ENCODE measurements at regions not wholly inside any gene's neighbourhood (a gene's known extent, or its start where the extent isn't known, plus 50 kb on each side); places are given as distances from the start of the nearest gene placed in this dataset.

DNA sequence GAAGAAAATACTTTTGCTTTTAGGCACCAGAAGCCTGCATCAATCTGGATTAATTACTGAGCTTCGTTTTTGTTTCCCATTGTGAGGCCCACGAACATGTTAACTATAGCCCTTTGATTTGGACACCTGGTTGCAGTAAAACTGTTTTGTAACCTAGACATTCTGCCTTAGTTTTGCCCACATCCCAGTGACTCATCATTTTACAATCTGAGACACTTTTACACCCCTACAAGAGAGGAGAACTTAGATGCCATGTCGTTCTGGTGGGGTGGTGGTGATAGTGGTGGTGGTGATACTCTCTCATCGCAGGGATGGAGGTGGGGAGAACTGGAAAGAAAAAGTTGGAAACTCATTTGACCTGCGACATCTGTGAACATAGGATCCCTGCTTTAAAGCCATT, 1257.2 kb downstream of the ADGRL3 start:
- H2BK5ac ChIP-seq (ENCODE audit: low read depth, low read length, poor library complexity, severe bottlenecking) = no peak overlapping the region
- no TSS peak for BruUV-seq (replicated peaks)
- H3K9me3 ChIP-seq (ENCODE audit: control insufficient read depth, insufficient read depth, low read length) = peaks cover 2% of the 10 kb centered on the region; the same call in 1 of the 2 replicates
- H2AK5ac ChIP-seq (ENCODE audit: low read depth, low read length) = no peak overlapping the region
- ChIA-PET CTCF (no interaction called here), POLR2A (ENCODE audit: unreplicated experiment) (no interaction called here)
- H3K27me3 ChIP-seq (ENCODE audit: control insufficient read depth, insufficient read depth, low read length) = no peaks in the 10 kb centered on the region
- 7% methylated on average over 2 of the region's 5 CpGs; no CpG with 5 or more reads in 1 of the 2 experiments for WGBS, 2 experiments (ENCODE audit: extremely low coverage in 2 of 2, insufficient read length in 1 of 2)
- no peak overlapping the region for H2AK9ac ChIP-seq (replicated peaks; ENCODE audit: low read depth, low read length, poor library complexity)
- H4K5ac ChIP-seq (ENCODE audit: low read depth, low read length) = no peak overlapping the region
- H2BK120ac ChIP-seq (ENCODE audit: low read depth, low read length) = no peak overlapping the region
- ATAC-seq (ENCODE audit: low read depth) (no peak), DNase-seq (no peak)
- no peak overlapping the region for H3K18ac ChIP-seq (ENCODE audit: low read depth, low read length)
- TF ChIP-seq CHD1 (IDR thresholded peaks at IDR 0.05; ENCODE audit: low read depth, low read length) = no peak
- TF ChIP-seq, protein P1, sequence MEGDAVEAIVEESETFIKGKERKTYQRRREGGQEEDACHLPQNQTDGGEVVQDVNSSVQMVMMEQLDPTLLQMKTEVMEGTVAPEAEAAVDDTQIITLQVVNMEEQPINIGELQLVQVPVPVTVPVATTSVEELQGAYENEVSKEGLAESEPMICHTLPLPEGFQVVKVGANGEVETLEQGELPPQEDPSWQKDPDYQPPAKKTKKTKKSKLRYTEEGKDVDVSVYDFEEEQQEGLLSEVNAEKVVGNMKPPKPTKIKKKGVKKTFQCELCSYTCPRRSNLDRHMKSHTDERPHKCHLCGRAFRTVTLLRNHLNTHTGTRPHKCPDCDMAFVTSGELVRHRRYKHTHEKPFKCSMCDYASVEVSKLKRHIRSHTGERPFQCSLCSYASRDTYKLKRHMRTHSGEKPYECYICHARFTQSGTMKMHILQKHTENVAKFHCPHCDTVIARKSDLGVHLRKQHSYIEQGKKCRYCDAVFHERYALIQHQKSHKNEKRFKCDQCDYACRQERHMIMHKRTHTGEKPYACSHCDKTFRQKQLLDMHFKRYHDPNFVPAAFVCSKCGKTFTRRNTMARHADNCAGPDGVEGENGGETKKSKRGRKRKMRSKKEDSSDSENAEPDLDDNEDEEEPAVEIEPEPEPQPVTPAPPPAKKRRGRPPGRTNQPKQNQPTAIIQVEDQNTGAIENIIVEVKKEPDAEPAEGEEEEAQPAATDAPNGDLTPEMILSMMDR (conservative IDR thresholded peaks at IDR 0.05; ENCODE audit: low read depth, low read length) = no peak
- no peaks in the 10 kb centered on the region for H3K4me1 ChIP-seq (ENCODE audit: control insufficient read depth, insufficient read depth, low read length)
- H3K4ac ChIP-seq (ENCODE audit: low read depth, low read length) = no peak overlapping the region
- H4K8ac ChIP-seq (ENCODE audit: low read depth in 2 of 2, low read length in 2 of 2) = no peak overlapping the region
- no peaks in the 10 kb centered on the region for H3K9me1 ChIP-seq (ENCODE audit: insufficient read depth, low read length)
- H3K4me3 ChIP-seq (ENCODE audit: insufficient read depth, low read depth, low read length) = no peak overlapping the region
- no peak overlapping the region for H2BK20ac ChIP-seq (ENCODE audit: low read depth, low read length)
- no peaks in the 10 kb centered on the region for H4K20me1 ChIP-seq (ENCODE audit: insufficient read depth, low read length)
- no peak overlapping the region for H3K14ac ChIP-seq (replicated peaks; ENCODE audit: low read depth, low read length)
- no peak overlapping the region for H3K4me2 ChIP-seq (ENCODE audit: low read depth, low read length)
- dilution Hi-C loops (cut with HindIII; ENCODE audit: low sequenced_read_pairs, unreplicated experiment) (no loop called here), intact Hi-C loops (cut with micrococcal nuclease) (no loop called here), in situ Hi-C loops (cut with MboI; ENCODE audit: low sequenced_read_pairs) (no loop called here)
- H2BK15ac ChIP-seq (ENCODE audit: low read depth, low read length) = no peak overlapping the region
- H3K23ac ChIP-seq (ENCODE audit: low read depth, low read length) = no peak overlapping the region
- no peak overlapping the region for H3K9ac ChIP-seq (ENCODE audit: low read depth, low read length)
- no peak overlapping the region for H2AFZ ChIP-seq (replicated peaks; ENCODE audit: low read length, poor library complexity)
- no peaks in the 10 kb centered on the region for H3K36me3 ChIP-seq (ENCODE audit: control insufficient read depth, insufficient read depth, low read length)
- no peaks in the 10 kb centered on the region for H3K79me1 ChIP-seq (ENCODE audit: low read depth in 1 of 2, low read length in 2 of 2)
- H3K27ac ChIP-seq (ENCODE audit: insufficient read depth, low read length) = no peak overlapping the region
- no peak overlapping the region for H3K56ac ChIP-seq (ENCODE audit: extremely low read depth, insufficient read depth, low read length)
- no peak overlapping the region for H4K91ac ChIP-seq (ENCODE audit: insufficient read depth, low read depth, low read length)

All from IMR-90 (cell line).